B cell (primary cell): ENCODE measurements at regions not wholly inside any gene's neighbourhood (a gene's known extent, or its start where the extent isn't known, plus 50 kb on each side); places are given as distances from the start of the nearest gene placed in this dataset.

Experiments
- CTCF ChIP-seq: fragments of 200-600 bp; IDR thresholded peaks from one replicate; pipeline ENCODE4 v1.8.0; 2022; ENCODE audit warnings: antibody characterized with exemption, mild to moderate bottlenecking
- EZH2 ChIP-seq: IDR thresholded peaks from 2 replicates; pipeline ENCODE4 v1.6.1; 2012; ENCODE audit warnings: borderline replicate concordance, low read depth, mild to moderate bottlenecking, moderate library complexity, low read length; ENCODE audit not compliant: insufficient read depth, poor library complexity, severe bottlenecking

- TF ChIP-seq CTCF, result no peak
- no peak for TF ChIP-seq EZH2
These were observed 152.8 kb downstream of the TTLL2 start for GRCh38 chr6:167477688-167478087.
